ENCODE measurements at regions not wholly inside any gene's neighbourhood (a gene's known extent, or its start where the extent isn't known, plus 50 kb on each side); places are given as distances from the start of the nearest gene placed in this dataset.

- TF ChIP-seq, protein P1, sequence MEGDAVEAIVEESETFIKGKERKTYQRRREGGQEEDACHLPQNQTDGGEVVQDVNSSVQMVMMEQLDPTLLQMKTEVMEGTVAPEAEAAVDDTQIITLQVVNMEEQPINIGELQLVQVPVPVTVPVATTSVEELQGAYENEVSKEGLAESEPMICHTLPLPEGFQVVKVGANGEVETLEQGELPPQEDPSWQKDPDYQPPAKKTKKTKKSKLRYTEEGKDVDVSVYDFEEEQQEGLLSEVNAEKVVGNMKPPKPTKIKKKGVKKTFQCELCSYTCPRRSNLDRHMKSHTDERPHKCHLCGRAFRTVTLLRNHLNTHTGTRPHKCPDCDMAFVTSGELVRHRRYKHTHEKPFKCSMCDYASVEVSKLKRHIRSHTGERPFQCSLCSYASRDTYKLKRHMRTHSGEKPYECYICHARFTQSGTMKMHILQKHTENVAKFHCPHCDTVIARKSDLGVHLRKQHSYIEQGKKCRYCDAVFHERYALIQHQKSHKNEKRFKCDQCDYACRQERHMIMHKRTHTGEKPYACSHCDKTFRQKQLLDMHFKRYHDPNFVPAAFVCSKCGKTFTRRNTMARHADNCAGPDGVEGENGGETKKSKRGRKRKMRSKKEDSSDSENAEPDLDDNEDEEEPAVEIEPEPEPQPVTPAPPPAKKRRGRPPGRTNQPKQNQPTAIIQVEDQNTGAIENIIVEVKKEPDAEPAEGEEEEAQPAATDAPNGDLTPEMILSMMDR (IDR thresholded peaks at IDR 0.05; ENCODE audit: low read length, missing control alignments) = no peak
- DNase-seq (ENCODE audit: low read depth) = no peak
- no peak overlapping the region for H3K4me3 ChIP-seq (replicated peaks; ENCODE audit: low read depth, low read length)
Measured at GRCh38 chr10:36087006-36088005, 445.2 kb upstream of the FZD8 start.

GRCh38 chr10:36075196-36075595 is 433.1 kb upstream of the FZD8 start:
- H3K4me3 ChIP-seq (replicated peaks; ENCODE audit: low read depth, low read length) = no peak overlapping the region
- TF ChIP-seq, protein P1 (IDR thresholded peaks at IDR 0.05; ENCODE audit: low read length, missing control alignments) = no peak
- no peak for DNase-seq (ENCODE audit: low read depth)

DNA sequence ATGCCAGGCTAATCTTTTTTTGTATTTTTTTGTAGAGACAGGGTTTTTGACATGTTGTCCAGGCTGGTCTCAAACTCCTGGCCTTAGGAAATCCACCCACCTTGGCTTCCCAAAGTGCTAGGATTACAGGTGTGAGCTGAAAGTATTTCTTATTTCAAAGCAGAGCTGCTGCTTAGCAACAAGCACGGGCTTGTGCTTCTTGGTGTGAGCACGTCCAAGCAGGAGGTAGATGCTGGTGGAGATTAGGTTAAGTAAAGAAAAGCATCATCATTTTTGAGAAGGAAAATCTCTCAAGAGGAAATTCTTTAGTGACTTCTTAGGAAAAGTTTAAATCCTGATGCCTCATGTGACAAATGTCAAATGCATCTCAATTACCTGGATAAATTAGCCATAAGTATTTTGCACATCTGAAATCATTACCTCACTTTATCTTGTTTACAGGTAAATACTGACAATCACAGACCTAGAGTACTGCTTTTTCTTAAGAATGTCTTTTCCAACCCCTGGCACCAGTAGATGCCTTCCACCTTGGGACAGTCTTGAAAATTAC is 431.8 kb upstream of the FZD8 start:
- H3K4me3 ChIP-seq (replicated peaks; ENCODE audit: low read depth, low read length) = no peak overlapping the region
- no peak for DNase-seq (ENCODE audit: low read depth)
- TF ChIP-seq, protein P1 (IDR thresholded peaks at IDR 0.05; ENCODE audit: low read length, missing control alignments) = no peak

- H3K4me3 ChIP-seq (replicated peaks; ENCODE audit: low read depth, low read length) = no peak overlapping the region
- no peak for DNase-seq (ENCODE audit: low read depth)
- TF ChIP-seq, protein P1 (IDR thresholded peaks at IDR 0.05; ENCODE audit: low read length, missing control alignments) = no peak
Measured at GRCh38 chr10:36068542-36068941, 426.4 kb upstream of the FZD8 start.

GRCh38 chr10:36067748-36068147 is 425.7 kb upstream of the FZD8 start:
- no peak for DNase-seq (ENCODE audit: low read depth)
- TF ChIP-seq, protein P1 (IDR thresholded peaks at IDR 0.05; ENCODE audit: low read length, missing control alignments) = no peak
- no peak overlapping the region for H3K4me3 ChIP-seq (replicated peaks; ENCODE audit: low read depth, low read length)

- no peak for DNase-seq (ENCODE audit: low read depth)
- TF ChIP-seq, protein P1 (IDR thresholded peaks at IDR 0.05; ENCODE audit: low read length, missing control alignments) = no peak
- no peak overlapping the region for H3K4me3 ChIP-seq (replicated peaks; ENCODE audit: low read depth, low read length)
Measured at GRCh38 chr10:36066850-36067249, 424.8 kb upstream of the FZD8 start.
